NCI-H345 (cell line): ENCODE measurements at regions not wholly inside any gene's neighbourhood (a gene's known extent, or its start where the extent isn't known, plus 50 kb on each side); places are given as distances from the start of the nearest gene placed in this dataset.

Source experiments
- DNase-seq: peaks from one replicate; lab custom pipeline; 2025; lab: John Stamatoyannopoulos, UW

- no peak for DNase-seq
Measured at GRCh38 chr2:65647249-65647842, 214.9 kb upstream of the SPRED2 start.

DNA sequence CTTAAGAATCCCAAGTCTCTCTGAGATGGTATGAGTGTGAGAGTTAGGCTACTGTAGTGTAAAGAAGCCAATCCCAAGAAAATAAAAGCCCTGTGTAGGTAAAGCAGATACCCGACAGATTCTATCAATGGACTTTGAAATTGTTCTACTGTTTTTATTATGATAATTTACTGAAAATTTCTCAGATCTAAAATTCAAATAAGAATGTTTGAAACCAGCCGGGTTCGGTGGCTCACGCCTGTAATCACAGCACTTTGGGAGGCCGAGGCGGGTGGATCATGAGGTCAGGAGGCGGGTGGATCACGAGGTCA, 208.3 kb upstream of the SPRED2 start:
- no peak for DNase-seq

GRCh38 chr2:65639156-65639864, 206.9 kb upstream of the SPRED2 start:
- DNase-seq: no peak

DNA sequence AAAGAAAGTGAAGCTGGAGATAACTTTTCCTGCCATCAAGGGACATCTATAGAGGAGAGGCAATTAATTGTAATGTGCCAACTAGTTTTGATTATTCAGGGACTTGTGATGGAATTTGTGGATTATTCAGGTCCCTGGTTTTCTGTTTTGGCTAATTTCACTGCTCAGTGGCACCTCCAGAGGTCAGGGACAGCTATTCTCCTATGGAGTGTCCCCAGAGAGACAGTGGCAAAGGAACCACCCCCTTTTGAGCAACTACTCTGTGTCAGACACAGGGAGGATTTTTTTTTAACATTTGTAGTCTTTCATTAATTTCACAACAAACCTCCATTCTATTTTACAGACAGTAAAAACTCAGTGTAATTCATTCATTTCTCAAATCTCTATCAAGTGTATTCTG, 206.0 kb upstream of the SPRED2 start:
- no peak for DNase-seq

DNA sequence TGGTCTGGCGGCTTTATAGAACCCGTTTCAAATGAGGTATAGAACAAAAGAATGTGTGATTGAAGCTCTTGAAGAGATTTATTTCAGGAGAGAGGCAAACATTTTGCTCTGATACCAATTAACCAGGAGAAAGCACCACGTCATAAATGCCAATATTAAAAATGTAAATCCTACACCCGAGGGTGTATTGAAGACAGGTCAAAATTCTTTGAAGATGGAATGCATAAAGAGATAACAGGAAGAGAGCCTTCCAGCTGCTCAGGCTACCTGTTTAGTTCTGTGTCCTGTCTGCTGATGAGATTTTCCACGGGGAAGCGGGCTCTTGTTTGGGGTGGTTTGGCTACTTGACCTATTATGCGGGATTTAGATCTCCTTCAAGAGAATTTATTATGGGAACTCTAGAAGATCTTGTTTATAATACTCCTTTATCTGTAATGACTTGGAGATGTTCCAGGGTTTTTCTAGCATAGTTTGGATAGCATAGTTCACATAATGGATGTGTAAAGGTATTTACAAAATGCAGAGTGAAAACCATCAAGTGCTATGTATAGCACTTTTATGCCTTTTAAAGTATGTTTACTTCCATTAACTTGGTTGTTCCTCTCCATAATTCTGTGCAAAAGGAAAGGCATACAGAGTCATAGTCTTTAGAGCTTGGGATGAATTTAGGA, 204.5 kb upstream of the SPRED2 start:
- no peak for DNase-seq

- no peak for DNase-seq
Measured at GRCh38 chr2:65636024-65636423, 203.6 kb upstream of the SPRED2 start.

GRCh38 chr2:65634304-65634703, 201.9 kb upstream of the SPRED2 start:
- DNase-seq: no peak

DNA sequence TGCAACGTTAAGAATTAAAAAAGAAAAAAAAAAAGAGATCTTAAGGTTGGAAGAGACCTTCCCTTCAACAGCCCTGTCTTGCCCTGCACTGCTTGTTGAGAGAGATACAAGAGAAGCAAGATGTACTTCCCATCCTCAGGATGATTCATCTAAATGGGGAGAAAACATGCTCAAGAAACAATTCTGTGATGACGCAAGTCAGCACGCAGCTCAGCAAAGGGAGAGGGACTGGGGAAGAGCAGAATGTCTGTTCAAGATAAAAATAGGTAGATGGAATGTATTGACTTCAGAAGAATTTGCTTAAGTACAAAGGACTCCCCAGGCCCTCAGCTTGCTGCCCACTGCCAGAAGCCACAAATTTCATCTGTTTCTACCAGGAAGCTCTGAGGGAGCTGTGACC, 198.2 kb upstream of the SPRED2 start:
- DNase-seq: no peak

GRCh38 chr2:65628156-65628555, 195.8 kb upstream of the SPRED2 start:
- no peak for DNase-seq

GRCh38 chr2:65626831-65627230, 194.4 kb upstream of the SPRED2 start:
- DNase-seq: no peak

- no peak for DNase-seq
Measured at GRCh38 chr2:65625982-65626381, 193.6 kb upstream of the SPRED2 start.

GRCh38 chr2:65622951-65623535, 190.6 kb upstream of the SPRED2 start:
- DNase-seq: no peak

DNA sequence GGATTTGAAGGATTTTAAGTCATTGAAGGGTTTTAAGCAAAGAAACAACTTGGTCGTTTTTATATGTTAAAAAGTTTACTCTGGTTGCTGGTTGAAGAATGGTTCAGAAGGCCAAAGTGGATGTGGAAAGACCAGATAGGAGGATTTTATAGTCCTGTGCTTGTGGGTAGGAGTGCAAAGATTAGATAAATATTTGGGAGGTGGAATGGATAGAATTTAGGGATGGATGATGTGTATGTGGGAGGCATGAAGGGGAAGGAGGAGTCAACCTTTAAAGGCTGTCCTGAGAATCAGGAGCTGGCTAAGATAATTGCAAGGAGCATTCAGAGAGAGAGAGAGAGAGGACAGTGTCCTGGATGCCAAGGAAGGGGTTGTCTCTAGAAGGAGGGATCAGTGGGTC, 190.1 kb upstream of the SPRED2 start:
- no peak for DNase-seq

DNA sequence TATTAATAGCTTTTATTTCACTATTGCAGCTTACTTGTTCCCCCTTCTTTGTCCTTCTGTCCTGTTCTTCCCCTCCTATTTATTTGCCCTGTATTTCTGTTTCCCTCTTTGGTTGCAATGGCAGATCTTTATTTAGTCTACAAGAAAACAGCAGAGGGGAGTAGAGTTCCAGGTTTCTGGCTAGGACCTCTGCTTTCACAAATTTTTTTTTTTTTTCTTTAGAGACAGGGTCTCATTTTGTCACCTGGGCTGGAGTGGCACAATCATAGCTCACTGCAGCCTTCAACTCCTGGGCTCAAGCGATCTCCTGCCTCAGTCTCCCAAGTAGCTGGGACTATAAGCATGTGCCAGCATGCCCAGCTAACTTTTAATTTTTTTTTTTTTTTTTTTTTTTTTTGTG, 188.1 kb upstream of the SPRED2 start:
- no peak for DNase-seq

DNA sequence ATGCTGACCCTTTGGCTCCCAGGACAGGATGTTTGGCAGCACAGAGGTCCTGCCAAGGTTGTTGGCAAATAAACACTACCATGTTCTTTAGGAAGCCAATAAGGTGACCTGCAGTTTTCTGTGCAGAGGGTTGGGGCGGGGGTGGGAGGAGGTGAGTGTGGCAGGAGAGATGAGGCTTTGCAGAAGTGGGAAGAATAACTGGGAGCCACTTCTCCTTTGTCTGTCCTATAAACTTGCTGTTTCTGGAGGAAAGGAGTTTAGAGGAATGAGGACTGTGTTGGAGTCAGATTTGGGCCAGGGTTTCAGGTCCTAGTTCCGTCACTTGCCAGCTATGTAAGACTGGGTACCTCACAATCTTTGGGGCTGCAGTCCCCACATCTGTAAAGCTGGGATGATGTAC, 187.6 kb upstream of the SPRED2 start:
- no peak for DNase-seq

- DNase-seq: no peak
Measured at GRCh38 chr2:65615602-65616001, 183.2 kb upstream of the SPRED2 start.

GRCh38 chr2:65613968-65614555, 181.7 kb upstream of the SPRED2 start:
- DNase-seq: no peak

- DNase-seq: no peak
Measured at GRCh38 chr2:65611488-65611887, 179.1 kb upstream of the SPRED2 start.

GRCh38 chr2:65608916-65609315, 176.5 kb upstream of the SPRED2 start:
- DNase-seq: no peak

DNA sequence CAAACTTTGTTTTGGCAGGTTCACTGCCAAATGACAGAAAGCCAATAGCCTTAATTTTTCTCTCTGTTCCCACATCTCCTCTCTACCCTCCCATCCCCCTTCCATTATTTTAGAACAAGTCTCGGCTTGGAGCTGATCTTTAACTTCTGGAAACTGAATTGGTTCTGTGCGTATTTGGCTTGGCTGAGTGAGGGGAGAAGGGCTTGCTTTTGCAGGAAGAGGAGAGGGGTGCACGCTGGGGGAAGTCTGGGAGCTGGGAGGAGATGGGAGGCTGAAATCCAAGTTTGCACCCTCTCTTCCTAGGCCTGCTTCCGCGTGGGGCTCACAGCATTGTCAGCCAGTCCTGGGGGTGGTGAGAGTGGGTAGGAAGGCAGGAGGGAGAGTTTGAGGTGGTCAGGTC, 176.1 kb upstream of the SPRED2 start:
- DNase-seq: no peak

- no peak for DNase-seq
Measured at GRCh38 chr2:65607662-65608305, 175.4 kb upstream of the SPRED2 start.

DNA sequence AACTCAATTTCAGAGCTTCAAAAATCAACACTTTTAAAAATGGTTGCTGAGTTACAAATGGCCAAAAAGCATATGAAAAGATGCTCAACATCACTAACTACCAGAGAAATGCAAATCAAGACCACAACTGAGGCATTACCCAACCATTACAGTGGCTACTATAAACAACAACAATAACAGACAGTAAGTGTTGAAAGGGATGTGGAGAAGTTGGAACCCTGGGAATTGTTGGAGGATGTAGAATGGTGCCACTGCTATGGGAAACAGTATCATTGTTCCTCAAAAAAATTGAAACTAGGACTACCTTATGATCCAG, 173.3 kb upstream of the SPRED2 start:
- no peak for DNase-seq
